GM23338 (cell line): ENCODE measurements at regions not wholly inside any gene's neighbourhood (a gene's known extent, or its start where the extent isn't known, plus 50 kb on each side); places are given as distances from the start of the nearest gene placed in this dataset.

Experiments used
- ATAC-seq: fragments of 200-7000 bp; cut with Tn5 transposase; 3 replicates; pipeline ENCODE4 v1.9.1; 2020
- DNase-seq: peaks from one replicate; pipeline ENCODE4 v3.0.0-alpha.2; 2015; ENCODE audit warnings: low spot score
- H2AFZ ChIP-seq: fragments of 200-600 bp; sonication (generic); 2 replicates; pipeline ENCODE4 v1.8.0; 2016; ENCODE audit warnings: antibody characterized with exemption, mild to moderate bottlenecking, moderate library complexity
- H3F3A ChIP-seq: fragments of 200-600 bp; sonication (generic); replicated peaks from 2 replicates; pipeline ENCODE4 v1.8.0; 2017; ENCODE audit warnings: antibody characterized with exemption, mixed run types, low read depth
- H3K27ac ChIP-seq: fragments of 200-600 bp; sonication (generic); 2 replicates; pipeline ENCODE4 v1.6.1; 2016; ENCODE audit warnings: low read depth
- H3K27me3 ChIP-seq: fragments of 200-600 bp; sonication (generic); 2 replicates; pipeline ENCODE4 v1.8.0; 2016; ENCODE audit warnings: mild to moderate bottlenecking, mixed run types, moderate library complexity; ENCODE audit not compliant: insufficient read depth
- H3K36me3 ChIP-seq: fragments of 200-600 bp; sonication (generic); 2 replicates; pipeline ENCODE4 v1.8.0; 2016; ENCODE audit warnings: mild to moderate bottlenecking; ENCODE audit not compliant: insufficient read depth
- H3K4me1 ChIP-seq: fragments of 200-600 bp; sonication (generic); 2 replicates; pipeline ENCODE4 v1.8.0; 2016; ENCODE audit warnings: mild to moderate bottlenecking, moderate library complexity; ENCODE audit not compliant: insufficient read depth
- H3K4me2 ChIP-seq: fragments of 200-600 bp; sonication (generic); 2 replicates; pipeline ENCODE4 v1.7.1; 2017; ENCODE audit warnings: mixed run types
- H3K4me3 ChIP-seq: fragments of 200-600 bp; sonication (generic); 2 replicates; pipeline ENCODE4 v1.6.1; 2016; ENCODE audit warnings: mixed run types
- H3K79me2 ChIP-seq: fragments of 200-600 bp; sonication (generic); replicated peaks from 2 replicates; pipeline ENCODE4 v1.8.0; 2017; ENCODE audit warnings: mild to moderate bottlenecking; ENCODE audit not compliant: insufficient read depth
- H3K9me2 ChIP-seq: fragments of 200-600 bp; sonication (generic); 2 replicates; pipeline ENCODE4 v1.8.0; 2017; ENCODE audit not compliant: insufficient read depth
- H4K20me1 ChIP-seq: fragments of 200-600 bp; sonication (generic); replicated peaks from 2 replicates; pipeline ENCODE4 v1.8.0; 2017; ENCODE audit warnings: mild to moderate bottlenecking; ENCODE audit not compliant: insufficient read depth
- H3K27ac Mint-ChIP-seq: 2 replicates; pipeline ENCODE4 v1.8.0; 2020; ENCODE audit warnings: inconsistent platforms, mild to moderate bottlenecking, moderate library complexity, mixed read lengths
- H3K27me3 Mint-ChIP-seq: 3 replicates; pipeline ENCODE4 v1.8.0; 2022; ENCODE audit warnings: low read depth, mild to moderate bottlenecking, moderate library complexity, mixed read lengths, inconsistent platforms; ENCODE audit not compliant: insufficient read depth, poor library complexity
- H3K36me3 Mint-ChIP-seq: 3 replicates; pipeline ENCODE4 v1.8.0; 2021; ENCODE audit warnings: low read depth, mild to moderate bottlenecking, inconsistent platforms, moderate library complexity, mixed read lengths
- H3K4me1 Mint-ChIP-seq: 3 replicates; pipeline ENCODE4 v1.8.0; 2020; ENCODE audit warnings: mild to moderate bottlenecking, inconsistent platforms, mixed read lengths
- H3K4me3 Mint-ChIP-seq: 3 replicates; pipeline ENCODE4 v1.8.0; 2021; ENCODE audit warnings: moderate library complexity, mild to moderate bottlenecking, inconsistent platforms, mixed read lengths
- H3K9me3 Mint-ChIP-seq: 3 replicates; pipeline ENCODE4 v1.8.0; 2020; ENCODE audit warnings: moderate library complexity, mild to moderate bottlenecking, inconsistent platforms, mixed read lengths
- CREB1 ChIP-seq: fragments of 250-450 bp; sonication (Bioruptor Pico); IDR thresholded peaks from 2 replicates; pipeline ENCODE4 v1.5.0; 2020; ENCODE audit warnings: low read depth, mild to moderate bottlenecking, moderate library complexity
- EZH2 ChIP-seq: fragments of 200-600 bp; sonication (generic); IDR thresholded peaks from one replicate; pipeline ENCODE4 v1.8.0; 2017; ENCODE audit warnings: antibody characterized with exemption, mild to moderate bottlenecking, low read depth; ENCODE audit not compliant: unreplicated experiment
- EZH2phosphoT487 ChIP-seq: fragments of 200-600 bp; sonication (generic); IDR thresholded peaks from one replicate; pipeline ENCODE4 v1.8.1; 2018; ENCODE audit warnings: antibody characterized with exemption; ENCODE audit not compliant: unreplicated experiment
- JUNB ChIP-seq: IDR thresholded peaks from one replicate; pipeline ENCODE4 v1.6.1; 2016; ENCODE audit warnings: antibody characterized with exemption; ENCODE audit not compliant: unreplicated experiment
- NANOG ChIP-seq: IDR thresholded peaks from 2 replicates; pipeline ENCODE4 v1.6.1; 2016; ENCODE audit warnings: antibody characterized with exemption, borderline replicate concordance
- POLR2AphosphoS5 ChIP-seq: IDR thresholded peaks from 2 replicates; pipeline ENCODE4 v1.6.1; 2016; ENCODE audit warnings: antibody characterized with exemption, low read depth
- STAT1 ChIP-seq: IDR thresholded peaks from one replicate; pipeline ENCODE4 v1.6.1; 2016; ENCODE audit warnings: antibody characterized with exemption; ENCODE audit not compliant: unreplicated experiment
- ZNF114 ChIP-seq: fragments of 250-450 bp; sonication (Bioruptor Pico); IDR thresholded peaks from 2 replicates; pipeline ENCODE4 v1.5.0; 2020; ENCODE audit warnings: mild to moderate bottlenecking, moderate library complexity
- ZNF331 ChIP-seq: fragments of 250-450 bp; sonication (Bioruptor Pico); IDR thresholded peaks from 2 replicates; pipeline ENCODE4 v1.5.0; 2020; ENCODE audit warnings: low read depth, mild to moderate bottlenecking, moderate library complexity
- TF ChIP-seq, protein P1 (sequence below), 2 experiments: fragments of 200-600 bp in 1 of 2; sonication (generic) in 1 of 2; conservative IDR thresholded peaks; 2 replicates each; pipeline versions ENCODE4 v1.5.1 to v1.6.1; 2016 to 2017; ENCODE audit warnings: antibody characterized with exemption in 2 of 2, low read depth in 2 of 2, mild to moderate bottlenecking in 2 of 2, moderate library complexity in 1 of 2
- TF ChIP-seq, protein P2 (sequence below): IDR thresholded peaks from one replicate; pipeline ENCODE4 v1.6.1; 2018; ENCODE audit warnings: antibody characterized with exemption; ENCODE audit not compliant: unreplicated experiment
- TF ChIP-seq, protein P3 (sequence below): IDR thresholded peaks from 2 replicates; pipeline ENCODE4 v1.6.1; 2016; ENCODE audit warnings: antibody characterized with exemption
- TF ChIP-seq, protein P4 (sequence below): fragments of 250-450 bp; sonication (Bioruptor Pico); IDR thresholded peaks from 2 replicates; pipeline ENCODE4 v1.5.0; 2020; ENCODE audit warnings: mild to moderate bottlenecking, moderate library complexity

DNA sequence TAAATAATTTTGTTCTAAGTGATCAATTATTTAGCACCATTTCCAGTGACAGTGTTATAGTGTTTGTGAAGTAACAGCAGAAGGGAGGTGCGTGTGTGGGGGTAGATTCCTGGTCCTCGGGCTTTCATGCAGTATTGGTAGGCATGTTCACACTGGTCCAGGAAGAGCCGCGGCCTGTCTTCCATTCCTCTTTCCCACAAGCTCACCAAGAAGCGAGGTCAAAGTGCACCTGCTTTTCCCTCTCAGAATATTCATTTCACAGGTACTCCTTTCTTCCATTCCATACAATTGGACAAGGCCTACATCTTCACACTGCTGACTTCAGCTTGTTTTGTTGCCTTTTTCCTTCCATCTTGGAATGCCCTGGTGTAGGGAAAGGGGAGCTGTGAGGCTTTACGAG lies 151.8 kb upstream of the CELF2 start:
- TF ChIP-seq JUNB (no peak), STAT1 (no peak), EZH2 (no peak), ZNF114 (CRISPR knock-in tag) (no peak), CREB1 (CRISPR knock-in tag) (no peak), ZNF331 (CRISPR knock-in tag) (no peak), EZH2phosphoT487 (no peak), NANOG (no peak), POLR2AphosphoS5 (no peak)
- TF ChIP-seq, protein P1, sequence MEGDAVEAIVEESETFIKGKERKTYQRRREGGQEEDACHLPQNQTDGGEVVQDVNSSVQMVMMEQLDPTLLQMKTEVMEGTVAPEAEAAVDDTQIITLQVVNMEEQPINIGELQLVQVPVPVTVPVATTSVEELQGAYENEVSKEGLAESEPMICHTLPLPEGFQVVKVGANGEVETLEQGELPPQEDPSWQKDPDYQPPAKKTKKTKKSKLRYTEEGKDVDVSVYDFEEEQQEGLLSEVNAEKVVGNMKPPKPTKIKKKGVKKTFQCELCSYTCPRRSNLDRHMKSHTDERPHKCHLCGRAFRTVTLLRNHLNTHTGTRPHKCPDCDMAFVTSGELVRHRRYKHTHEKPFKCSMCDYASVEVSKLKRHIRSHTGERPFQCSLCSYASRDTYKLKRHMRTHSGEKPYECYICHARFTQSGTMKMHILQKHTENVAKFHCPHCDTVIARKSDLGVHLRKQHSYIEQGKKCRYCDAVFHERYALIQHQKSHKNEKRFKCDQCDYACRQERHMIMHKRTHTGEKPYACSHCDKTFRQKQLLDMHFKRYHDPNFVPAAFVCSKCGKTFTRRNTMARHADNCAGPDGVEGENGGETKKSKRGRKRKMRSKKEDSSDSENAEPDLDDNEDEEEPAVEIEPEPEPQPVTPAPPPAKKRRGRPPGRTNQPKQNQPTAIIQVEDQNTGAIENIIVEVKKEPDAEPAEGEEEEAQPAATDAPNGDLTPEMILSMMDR (conservative IDR thresholded peaks at IDR 0.05; ENCODE audit: low read depth in 2 of 2) = no peak
- TF ChIP-seq, protein P2, sequence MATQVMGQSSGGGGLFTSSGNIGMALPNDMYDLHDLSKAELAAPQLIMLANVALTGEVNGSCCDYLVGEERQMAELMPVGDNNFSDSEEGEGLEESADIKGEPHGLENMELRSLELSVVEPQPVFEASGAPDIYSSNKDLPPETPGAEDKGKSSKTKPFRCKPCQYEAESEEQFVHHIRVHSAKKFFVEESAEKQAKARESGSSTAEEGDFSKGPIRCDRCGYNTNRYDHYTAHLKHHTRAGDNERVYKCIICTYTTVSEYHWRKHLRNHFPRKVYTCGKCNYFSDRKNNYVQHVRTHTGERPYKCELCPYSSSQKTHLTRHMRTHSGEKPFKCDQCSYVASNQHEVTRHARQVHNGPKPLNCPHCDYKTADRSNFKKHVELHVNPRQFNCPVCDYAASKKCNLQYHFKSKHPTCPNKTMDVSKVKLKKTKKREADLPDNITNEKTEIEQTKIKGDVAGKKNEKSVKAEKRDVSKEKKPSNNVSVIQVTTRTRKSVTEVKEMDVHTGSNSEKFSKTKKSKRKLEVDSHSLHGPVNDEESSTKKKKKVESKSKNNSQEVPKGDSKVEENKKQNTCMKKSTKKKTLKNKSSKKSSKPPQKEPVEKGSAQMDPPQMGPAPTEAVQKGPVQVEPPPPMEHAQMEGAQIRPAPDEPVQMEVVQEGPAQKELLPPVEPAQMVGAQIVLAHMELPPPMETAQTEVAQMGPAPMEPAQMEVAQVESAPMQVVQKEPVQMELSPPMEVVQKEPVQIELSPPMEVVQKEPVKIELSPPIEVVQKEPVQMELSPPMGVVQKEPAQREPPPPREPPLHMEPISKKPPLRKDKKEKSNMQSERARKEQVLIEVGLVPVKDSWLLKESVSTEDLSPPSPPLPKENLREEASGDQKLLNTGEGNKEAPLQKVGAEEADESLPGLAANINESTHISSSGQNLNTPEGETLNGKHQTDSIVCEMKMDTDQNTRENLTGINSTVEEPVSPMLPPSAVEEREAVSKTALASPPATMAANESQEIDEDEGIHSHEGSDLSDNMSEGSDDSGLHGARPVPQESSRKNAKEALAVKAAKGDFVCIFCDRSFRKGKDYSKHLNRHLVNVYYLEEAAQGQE = no peak
- TF ChIP-seq, protein P3, sequence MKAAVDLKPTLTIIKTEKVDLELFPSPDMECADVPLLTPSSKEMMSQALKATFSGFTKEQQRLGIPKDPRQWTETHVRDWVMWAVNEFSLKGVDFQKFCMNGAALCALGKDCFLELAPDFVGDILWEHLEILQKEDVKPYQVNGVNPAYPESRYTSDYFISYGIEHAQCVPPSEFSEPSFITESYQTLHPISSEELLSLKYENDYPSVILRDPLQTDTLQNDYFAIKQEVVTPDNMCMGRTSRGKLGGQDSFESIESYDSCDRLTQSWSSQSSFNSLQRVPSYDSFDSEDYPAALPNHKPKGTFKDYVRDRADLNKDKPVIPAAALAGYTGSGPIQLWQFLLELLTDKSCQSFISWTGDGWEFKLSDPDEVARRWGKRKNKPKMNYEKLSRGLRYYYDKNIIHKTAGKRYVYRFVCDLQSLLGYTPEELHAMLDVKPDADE = no peak
- TF ChIP-seq, protein P4, sequence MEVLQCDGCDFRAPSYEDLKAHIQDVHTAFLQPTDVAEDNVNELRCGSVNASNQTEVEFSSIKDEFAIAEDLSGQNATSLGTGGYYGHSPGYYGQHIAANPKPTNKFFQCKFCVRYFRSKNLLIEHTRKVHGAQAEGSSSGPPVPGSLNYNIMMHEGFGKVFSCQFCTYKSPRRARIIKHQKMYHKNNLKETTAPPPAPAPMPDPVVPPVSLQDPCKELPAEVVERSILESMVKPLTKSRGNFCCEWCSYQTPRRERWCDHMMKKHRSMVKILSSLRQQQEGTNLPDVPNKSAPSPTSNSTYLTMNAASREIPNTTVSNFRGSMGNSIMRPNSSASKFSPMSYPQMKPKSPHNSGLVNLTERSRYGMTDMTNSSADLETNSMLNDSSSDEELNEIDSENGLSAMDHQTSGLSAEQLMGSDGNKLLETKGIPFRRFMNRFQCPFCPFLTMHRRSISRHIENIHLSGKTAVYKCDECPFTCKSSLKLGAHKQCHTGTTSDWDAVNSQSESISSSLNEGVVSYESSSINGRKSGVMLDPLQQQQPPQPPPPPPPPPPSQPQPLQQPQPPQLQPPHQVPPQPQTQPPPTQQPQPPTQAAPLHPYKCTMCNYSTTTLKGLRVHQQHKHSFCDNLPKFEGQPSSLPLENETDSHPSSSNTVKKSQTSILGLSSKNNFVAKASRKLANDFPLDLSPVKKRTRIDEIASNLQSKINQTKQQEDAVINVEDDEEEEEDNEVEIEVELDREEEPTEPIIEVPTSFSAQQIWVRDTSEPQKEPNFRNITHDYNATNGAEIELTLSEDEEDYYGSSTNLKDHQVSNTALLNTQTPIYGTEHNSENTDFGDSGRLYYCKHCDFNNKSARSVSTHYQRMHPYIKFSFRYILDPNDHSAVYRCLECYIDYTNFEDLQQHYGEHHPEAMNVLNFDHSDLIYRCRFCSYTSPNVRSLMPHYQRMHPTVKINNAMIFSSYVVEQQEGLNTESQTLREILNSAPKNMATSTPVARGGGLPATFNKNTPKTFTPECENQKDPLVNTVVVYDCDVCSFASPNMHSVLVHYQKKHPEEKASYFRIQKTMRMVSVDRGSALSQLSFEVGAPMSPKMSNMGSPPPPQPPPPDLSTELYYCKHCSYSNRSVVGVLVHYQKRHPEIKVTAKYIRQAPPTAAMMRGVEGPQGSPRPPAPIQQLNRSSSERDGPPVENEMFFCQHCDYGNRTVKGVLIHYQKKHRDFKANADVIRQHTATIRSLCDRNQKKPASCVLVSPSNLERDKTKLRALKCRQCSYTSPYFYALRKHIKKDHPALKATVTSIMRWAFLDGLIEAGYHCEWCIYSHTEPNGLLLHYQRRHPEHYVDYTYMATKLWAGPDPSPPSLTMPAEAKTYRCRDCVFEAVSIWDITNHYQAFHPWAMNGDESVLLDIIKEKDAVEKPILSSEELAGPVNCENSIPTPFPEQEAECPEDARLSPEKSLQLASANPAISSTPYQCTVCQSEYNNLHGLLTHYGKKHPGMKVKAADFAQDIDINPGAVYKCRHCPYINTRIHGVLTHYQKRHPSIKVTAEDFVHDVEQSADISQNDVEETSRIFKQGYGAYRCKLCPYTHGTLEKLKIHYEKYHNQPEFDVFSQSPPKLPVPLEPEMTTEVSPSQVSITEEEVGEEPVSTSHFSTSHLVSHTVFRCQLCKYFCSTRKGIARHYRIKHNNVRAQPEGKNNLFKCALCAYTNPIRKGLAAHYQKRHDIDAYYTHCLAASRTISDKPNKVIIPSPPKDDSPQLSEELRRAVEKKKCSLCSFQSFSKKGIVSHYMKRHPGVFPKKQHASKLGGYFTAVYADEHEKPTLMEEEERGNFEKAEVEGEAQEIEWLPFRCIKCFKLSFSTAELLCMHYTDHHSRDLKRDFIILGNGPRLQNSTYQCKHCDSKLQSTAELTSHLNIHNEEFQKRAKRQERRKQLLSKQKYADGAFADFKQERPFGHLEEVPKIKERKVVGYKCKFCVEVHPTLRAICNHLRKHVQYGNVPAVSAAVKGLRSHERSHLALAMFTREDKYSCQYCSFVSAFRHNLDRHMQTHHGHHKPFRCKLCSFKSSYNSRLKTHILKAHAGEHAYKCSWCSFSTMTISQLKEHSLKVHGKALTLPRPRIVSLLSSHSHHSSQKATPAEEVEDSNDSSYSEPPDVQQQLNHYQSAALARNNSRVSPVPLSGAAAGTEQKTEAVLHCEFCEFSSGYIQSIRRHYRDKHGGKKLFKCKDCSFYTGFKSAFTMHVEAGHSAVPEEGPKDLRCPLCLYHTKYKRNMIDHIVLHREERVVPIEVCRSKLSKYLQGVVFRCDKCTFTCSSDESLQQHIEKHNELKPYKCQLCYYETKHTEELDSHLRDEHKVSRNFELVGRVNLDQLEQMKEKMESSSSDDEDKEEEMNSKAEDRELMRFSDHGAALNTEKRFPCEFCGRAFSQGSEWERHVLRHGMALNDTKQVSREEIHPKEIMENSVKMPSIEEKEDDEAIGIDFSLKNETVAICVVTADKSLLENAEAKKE (CRISPR knock-in tag) = no peak
- no peaks in the 10 kb centered on the region for H3K9me3 Mint-ChIP-seq
- Histone ChIP-seq H3K27me3 (no peaks in the 10 kb centered on the region), H3K27ac (no peak overlapping the region), H3K4me2 (no peak overlapping the region), H3K36me3 (no peaks in the 10 kb centered on the region), H3K4me1 (no peaks in the 10 kb centered on the region), H3F3A (no peaks in the 10 kb centered on the region), H3K4me3 (no peak overlapping the region), H3K9me2 (peaks cover 4% of the 10 kb centered on the region; the same call in 1 of the 2 replicates), H2AFZ (no peak overlapping the region), H3K79me2 (no peaks in the 10 kb centered on the region), H4K20me1 (no peaks in the 10 kb centered on the region)
- peaks cover 4% of the 10 kb centered on the region for H3K27me3 Mint-ChIP-seq
- DNase-seq (no peak), ATAC-seq (no peak)
- no peak overlapping the region for H3K4me3 Mint-ChIP-seq
- H3K36me3 Mint-ChIP-seq = no peaks in the 10 kb centered on the region
- peaks cover 4% of the 10 kb centered on the region for H3K4me1 Mint-ChIP-seq
- no peak overlapping the region for H3K27ac Mint-ChIP-seq
